ENCODE measurements at regions not wholly inside any gene's neighbourhood (a gene's known extent, or its start where the extent isn't known, plus 50 kb on each side); places are given as distances from the start of the nearest gene placed in this dataset.

DNA sequence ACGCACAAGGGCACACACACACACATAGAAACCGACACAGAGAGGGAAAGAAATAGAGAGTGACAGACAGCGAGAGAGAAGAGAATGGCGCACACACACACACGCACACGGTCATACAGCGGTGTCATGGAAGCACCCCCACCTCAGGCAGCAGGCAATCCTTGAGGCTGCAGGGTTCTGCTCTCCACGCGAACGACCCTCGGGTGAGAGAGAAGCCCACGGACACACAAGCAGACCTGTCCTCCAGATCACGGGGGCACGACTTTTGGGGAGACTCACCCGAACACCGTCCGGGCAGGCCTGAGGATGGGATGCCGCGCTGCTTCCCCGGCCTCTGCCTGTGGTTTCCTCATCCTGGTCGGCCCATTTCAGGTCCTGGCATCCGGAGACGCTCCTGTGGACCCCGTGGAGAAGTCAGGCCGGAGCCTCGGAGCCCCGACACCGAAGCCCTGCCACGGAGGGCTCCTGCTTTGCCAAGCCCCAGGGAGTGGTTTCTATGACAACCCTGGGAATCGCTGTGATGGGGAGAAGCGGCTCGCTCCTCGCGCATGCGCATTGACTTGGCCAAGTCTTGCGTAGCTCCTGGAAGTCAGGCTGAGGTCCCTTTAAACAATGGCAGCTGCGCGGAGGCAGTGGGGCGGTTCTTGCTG lies 118.2 kb upstream of the KCNJ18 start:
- TF ChIP-seq, protein P1, sequence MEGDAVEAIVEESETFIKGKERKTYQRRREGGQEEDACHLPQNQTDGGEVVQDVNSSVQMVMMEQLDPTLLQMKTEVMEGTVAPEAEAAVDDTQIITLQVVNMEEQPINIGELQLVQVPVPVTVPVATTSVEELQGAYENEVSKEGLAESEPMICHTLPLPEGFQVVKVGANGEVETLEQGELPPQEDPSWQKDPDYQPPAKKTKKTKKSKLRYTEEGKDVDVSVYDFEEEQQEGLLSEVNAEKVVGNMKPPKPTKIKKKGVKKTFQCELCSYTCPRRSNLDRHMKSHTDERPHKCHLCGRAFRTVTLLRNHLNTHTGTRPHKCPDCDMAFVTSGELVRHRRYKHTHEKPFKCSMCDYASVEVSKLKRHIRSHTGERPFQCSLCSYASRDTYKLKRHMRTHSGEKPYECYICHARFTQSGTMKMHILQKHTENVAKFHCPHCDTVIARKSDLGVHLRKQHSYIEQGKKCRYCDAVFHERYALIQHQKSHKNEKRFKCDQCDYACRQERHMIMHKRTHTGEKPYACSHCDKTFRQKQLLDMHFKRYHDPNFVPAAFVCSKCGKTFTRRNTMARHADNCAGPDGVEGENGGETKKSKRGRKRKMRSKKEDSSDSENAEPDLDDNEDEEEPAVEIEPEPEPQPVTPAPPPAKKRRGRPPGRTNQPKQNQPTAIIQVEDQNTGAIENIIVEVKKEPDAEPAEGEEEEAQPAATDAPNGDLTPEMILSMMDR (IDR thresholded peaks at IDR 0.05; ENCODE audit: low read depth, low read length, missing input control) = no peak
- TF ChIP-seq, protein P2, sequence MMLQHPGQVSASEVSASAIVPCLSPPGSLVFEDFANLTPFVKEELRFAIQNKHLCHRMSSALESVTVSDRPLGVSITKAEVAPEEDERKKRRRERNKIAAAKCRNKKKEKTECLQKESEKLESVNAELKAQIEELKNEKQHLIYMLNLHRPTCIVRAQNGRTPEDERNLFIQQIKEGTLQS (IDR thresholded peaks at IDR 0.05) = no peak
- TF ChIP-seq TAF1 (conservative IDR thresholded peaks at IDR 0.05) = no peak
- TF ChIP-seq YY1 (IDR thresholded peaks at IDR 0.05) = no peak
